IPS-15b (cell line): ENCODE measurements at regions not wholly inside any gene's neighbourhood (a gene's known extent, or its start where the extent isn't known, plus 50 kb on each side); places are given as distances from the start of the nearest gene placed in this dataset.

Experiments used
- H3K27me3 ChIP-seq: one replicate; pipeline ENCODE4 v1.6.1; 2013; ENCODE audit warnings: low read length; ENCODE audit not compliant: control insufficient read depth, insufficient read depth
- H3K36me3 ChIP-seq: one replicate; pipeline ENCODE4 v1.6.1; 2013; ENCODE audit warnings: low read length; ENCODE audit not compliant: control insufficient read depth, insufficient read depth
- H3K4me1 ChIP-seq: one replicate; pipeline ENCODE4 v1.6.1; 2013; ENCODE audit warnings: mild to moderate bottlenecking, low read length; ENCODE audit not compliant: control insufficient read depth, insufficient read depth
- H3K4me3 ChIP-seq: one replicate; pipeline ENCODE4 v1.5.1; 2013; ENCODE audit warnings: low read depth, low read length
- H3K9ac ChIP-seq: one replicate; pipeline ENCODE4 v1.6.1; 2013; ENCODE audit warnings: low read depth, mild to moderate bottlenecking, low read length
- H3K9me3 ChIP-seq: one replicate; pipeline ENCODE4 v1.6.1; 2013; ENCODE audit warnings: mild to moderate bottlenecking, low read length; ENCODE audit not compliant: control insufficient read depth, insufficient read depth

DNA sequence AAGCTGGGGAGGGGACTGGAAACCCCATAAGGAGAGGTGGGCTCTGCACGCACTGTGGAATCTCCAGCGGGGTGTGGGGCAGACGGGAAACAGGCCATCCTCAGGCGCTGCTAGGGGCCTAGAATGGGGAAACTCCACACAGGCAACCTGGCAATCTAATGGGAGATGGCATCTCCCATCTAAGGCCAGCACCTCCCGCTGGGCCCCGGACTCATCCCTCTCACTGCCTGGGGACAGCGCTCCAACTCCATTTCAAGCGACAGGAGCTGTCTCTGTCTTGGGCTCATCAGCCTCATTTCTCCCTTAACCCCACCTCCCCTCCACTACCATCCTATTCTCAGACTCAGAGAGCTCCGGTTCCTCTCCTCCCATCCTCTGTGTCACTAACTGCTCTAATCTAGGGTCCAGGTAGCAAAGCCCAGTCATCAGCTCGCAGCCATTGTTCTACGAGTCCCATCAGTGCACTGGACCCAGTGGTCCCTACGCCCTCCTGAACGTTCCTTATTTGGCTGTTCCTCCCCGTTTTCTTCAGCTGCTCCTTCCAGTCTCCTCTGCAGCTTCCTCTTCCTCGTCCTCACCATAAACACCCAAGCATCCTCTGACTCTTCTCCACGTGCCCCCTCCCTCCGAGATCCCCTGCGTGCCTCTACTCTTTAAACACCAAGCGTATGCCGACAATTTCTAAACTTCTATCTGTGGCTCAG is 93.4 kb upstream of the CASZ1 start:
- Histone ChIP-seq H3K4me3 (peak overlapping the region; percentile 52), H3K27me3 (peaks cover 23% of the 10 kb centered on the region), H3K9ac (no peak overlapping the region), H3K36me3 (no peaks in the 10 kb centered on the region), H3K4me1 (peaks cover 15% of the 10 kb centered on the region), H3K9me3 (no peaks in the 10 kb centered on the region)

DNA sequence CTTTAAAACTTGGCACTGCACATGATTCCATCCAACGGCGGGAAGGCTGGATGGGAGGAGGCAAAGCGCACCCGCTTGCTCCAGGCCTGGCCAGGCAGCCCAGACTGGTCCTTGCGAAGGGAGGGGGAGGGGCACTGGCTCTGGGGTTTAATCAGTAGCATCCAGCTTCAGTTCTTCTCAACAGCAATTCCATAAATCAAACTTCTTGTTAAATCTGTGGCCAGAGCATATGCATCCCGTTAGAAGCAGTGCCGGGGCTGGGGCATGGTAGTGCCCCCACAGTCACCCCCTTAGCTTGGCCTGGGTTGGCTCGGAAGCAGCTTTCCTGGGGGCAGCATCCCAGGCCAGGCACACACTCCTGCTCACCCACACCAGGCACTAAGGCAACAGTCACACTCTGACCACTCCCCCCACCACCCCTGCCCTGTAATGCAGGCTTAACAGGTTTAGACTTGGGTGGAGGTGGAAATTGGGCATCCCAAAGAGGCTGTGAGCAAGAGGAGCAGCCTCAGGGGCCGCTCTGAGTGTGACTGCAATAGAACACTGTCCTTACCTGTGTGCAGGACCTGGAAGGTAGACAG is 94.1 kb upstream of the CASZ1 start:
- peaks cover 23% of the 10 kb centered on the region for H3K27me3 ChIP-seq
- H3K4me3 ChIP-seq: no peak overlapping the region

GRCh38 chr1:10891091-10891490 is 94.6 kb upstream of the CASZ1 start:
- no peak overlapping the region for H3K9ac ChIP-seq
- H3K27me3 ChIP-seq: peaks cover 23% of the 10 kb centered on the region
- no peaks in the 10 kb centered on the region for H3K36me3 ChIP-seq
- no peak overlapping the region for H3K4me3 ChIP-seq
- peaks cover 15% of the 10 kb centered on the region for H3K4me1 ChIP-seq
- no peaks in the 10 kb centered on the region for H3K9me3 ChIP-seq

More for the DNA sequence above, 94.1 kb upstream of the CASZ1 start:
- no peaks in the 10 kb centered on the region for H3K36me3 ChIP-seq
- no peak overlapping the region for H3K9ac ChIP-seq
- H3K9me3 ChIP-seq: no peaks in the 10 kb centered on the region
- H3K4me1 ChIP-seq: peaks cover 15% of the 10 kb centered on the region

DNA sequence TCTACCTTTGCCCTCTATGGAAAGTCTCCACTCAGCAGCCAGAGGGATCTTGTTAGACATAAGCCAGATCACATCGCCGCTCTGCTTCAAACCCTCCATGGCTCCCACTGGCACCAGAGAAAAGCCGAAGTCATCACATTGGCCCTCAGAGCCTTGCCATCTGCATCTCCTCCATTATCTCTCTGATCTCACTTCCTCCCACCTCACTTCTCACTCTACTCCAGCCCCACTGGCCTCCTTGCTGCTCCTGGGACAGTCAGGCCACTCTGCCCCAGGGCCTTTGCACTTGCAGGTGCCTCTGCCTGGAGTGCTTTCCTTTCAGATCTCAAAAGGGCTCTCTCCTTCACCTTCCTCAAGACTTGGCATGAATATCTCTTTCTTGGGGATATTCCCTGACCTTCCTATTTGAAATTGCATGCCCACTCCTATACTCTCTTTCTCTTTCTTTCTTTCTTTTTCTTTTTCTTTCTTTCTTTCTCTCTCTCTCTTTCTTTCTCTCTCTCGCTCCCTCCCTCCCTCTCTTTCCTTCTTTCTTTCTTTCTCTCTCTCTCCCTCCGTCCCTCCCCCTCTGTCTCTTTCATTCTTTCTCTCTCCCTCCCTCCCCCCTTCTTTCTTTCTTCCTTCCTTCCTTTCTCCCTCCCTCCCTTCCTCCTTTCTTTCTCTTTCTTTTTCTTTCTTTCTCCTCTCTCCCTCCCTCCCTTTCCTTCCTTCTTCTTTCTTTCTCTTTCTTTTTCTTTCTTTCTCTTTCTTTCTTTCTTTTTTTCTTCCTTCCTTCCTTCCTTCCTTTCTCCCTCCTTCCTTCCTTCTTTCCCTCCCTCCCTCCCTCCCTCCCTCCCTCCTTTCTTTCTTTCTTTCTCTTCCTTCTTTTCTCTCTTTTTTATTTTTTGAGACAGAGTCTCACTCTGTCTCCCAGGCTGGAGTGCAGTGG is 96.0 kb upstream of the CASZ1 start:
- Histone ChIP-seq H3K36me3 (no peaks in the 10 kb centered on the region), H3K4me3 (no peak overlapping the region), H3K9me3 (no peaks in the 10 kb centered on the region), H3K9ac (no peak overlapping the region), H3K27me3 (peaks cover 23% of the 10 kb centered on the region), H3K4me1 (peaks cover 15% of the 10 kb centered on the region)

DNA sequence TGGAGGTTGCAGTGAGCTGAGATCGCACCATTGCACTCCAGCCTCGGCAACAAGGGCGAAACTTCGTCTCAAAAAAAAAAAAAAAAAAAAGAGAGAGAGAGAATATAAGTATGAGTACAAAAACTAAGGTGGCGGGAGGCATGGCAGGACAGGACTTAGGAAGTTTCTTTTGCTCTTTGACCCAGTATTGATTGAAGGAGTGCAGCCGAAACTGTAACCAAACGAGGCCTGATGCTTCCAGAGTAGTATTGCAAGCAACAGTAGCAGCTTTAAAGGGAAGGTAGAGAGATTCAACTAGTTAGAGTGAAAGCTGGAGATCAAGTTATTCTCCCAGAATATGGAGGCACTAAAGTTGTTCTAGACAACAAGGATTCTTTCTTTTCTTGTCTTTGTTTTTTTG is 99.2 kb upstream of the CASZ1 start:
- Histone ChIP-seq H3K9me3 (no peaks in the 10 kb centered on the region), H3K36me3 (no peaks in the 10 kb centered on the region), H3K4me3 (no peak overlapping the region), H3K9ac (no peak overlapping the region), H3K27me3 (peaks cover 8% of the 10 kb centered on the region), H3K4me1 (peaks cover 5% of the 10 kb centered on the region)

GRCh38 chr1:10896673-10897072 is 100.2 kb upstream of the CASZ1 start:
- no peaks in the 10 kb centered on the region for H3K27me3 ChIP-seq
- H3K9me3 ChIP-seq: no peaks in the 10 kb centered on the region
- H3K9ac ChIP-seq: no peak overlapping the region
- H3K4me1 ChIP-seq: peaks cover 8% of the 10 kb centered on the region
- H3K4me3 ChIP-seq: no peak overlapping the region
- H3K36me3 ChIP-seq: no peaks in the 10 kb centered on the region

DNA sequence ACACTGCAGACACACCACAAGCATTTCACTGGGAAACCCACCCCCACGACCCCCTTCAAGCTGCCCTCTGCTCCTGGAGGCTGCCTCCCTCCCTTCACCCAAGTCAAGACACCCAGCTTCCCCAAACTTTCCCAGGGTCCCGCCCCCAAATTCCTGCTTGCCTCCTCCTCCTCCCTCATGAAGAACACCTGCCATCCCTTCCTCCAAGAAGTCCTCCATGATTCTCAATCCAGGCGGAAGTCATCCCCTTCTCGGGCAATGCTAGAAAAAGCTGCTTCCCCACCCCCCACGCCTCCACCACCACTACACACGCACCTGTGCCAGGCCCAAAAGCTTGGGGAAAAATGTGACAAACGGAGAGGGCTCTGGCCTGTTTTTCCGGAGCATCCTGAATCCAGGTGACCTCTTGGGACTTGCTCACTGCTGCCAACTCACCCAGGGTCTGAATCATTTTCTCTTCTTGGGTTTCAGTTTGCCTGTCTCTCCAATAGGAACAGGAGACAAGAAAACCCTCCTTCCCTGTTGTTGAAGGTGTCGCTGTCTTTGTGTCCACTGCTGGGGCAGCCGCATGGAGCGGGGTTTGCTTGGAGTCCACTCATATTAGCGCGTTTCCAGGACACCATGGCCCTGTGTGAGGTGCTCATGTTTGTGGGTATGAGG is 101.0 kb upstream of the CASZ1 start:
- Histone ChIP-seq H3K27me3 (no peaks in the 10 kb centered on the region), H3K9me3 (no peaks in the 10 kb centered on the region), H3K36me3 (no peaks in the 10 kb centered on the region), H3K9ac (no peak overlapping the region), H3K4me1 (peaks cover 8% of the 10 kb centered on the region), H3K4me3 (no peak overlapping the region)

DNA sequence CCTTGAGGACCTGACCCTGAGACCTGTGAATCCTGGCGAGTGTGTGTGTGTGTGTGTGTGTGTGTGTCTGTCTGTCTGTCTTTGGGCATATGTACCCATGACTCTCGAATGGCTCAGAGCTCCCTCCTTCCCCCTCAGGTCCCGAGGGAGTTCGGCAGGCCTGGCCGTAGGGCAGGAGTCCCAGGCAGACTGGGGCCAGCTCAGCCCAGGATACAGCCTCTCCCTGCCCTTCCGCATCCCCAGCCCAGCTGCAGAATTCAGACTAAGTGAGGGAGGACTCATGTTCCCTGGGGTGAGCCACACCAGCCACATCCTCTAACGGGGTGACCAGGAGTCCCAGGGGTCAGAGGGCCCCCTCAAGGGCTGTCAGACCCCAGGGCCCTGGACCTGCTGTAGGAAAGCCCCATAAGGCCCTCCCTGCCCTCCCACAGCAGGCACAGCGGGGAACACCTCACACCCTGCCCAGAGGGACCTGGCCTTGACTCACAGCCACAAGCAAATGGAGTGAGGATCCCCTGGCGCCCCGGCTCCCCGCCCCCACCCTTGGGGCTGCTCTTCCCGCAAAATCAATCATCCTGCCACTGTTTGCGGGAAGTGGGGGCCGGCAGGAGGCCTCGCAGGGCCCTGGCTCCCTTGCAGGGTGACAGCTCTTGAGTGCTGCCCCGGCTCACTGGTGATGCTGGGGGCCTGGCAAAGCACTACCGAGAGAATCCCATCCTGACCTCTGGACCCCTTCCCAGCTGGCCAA is 101.7 kb upstream of the CASZ1 start:
- Histone ChIP-seq H3K4me1 (peaks cover 8% of the 10 kb centered on the region), H3K4me3 (no peak overlapping the region), H3K9me3 (no peaks in the 10 kb centered on the region), H3K36me3 (no peaks in the 10 kb centered on the region), H3K9ac (no peak overlapping the region), H3K27me3 (no peaks in the 10 kb centered on the region)

GRCh38 chr1:10898921-10899320 is 102.5 kb upstream of the CASZ1 start:
- no peaks in the 10 kb centered on the region for H3K36me3 ChIP-seq
- no peaks in the 10 kb centered on the region for H3K27me3 ChIP-seq
- no peak overlapping the region for H3K4me3 ChIP-seq
- H3K9me3 ChIP-seq: no peaks in the 10 kb centered on the region
- H3K4me1 ChIP-seq: peaks cover 8% of the 10 kb centered on the region
- H3K9ac ChIP-seq: no peak overlapping the region

GRCh38 chr1:10899490-10900250 is 103.2 kb upstream of the CASZ1 start:
- no peaks in the 10 kb centered on the region for H3K36me3 ChIP-seq
- no peaks in the 10 kb centered on the region for H3K9me3 ChIP-seq
- H3K4me1 ChIP-seq: peaks cover 8% of the 10 kb centered on the region
- H3K9ac ChIP-seq: no peak overlapping the region
- H3K27me3 ChIP-seq: no peaks in the 10 kb centered on the region
- H3K4me3 ChIP-seq: no peak overlapping the region
